H1 (cell line): ENCODE measurements at regions not wholly inside any gene's neighbourhood (a gene's known extent, or its start where the extent isn't known, plus 50 kb on each side); places are given as distances from the start of the nearest gene placed in this dataset.

ENCODE experiments used
- CTCF ChIA-PET: fragments of 300-600 bp; sonication (Branson Sonifier 250); formaldehyde crosslinking; loops from one replicate; lab custom pipeline; 2021; ENCODE audit not compliant: partially characterized antibody; lab: Charles Lee
- POLR2A ChIA-PET: fragments of 300-600 bp; sonication (Branson Sonifier 250); formaldehyde crosslinking; loops from one replicate; lab custom pipeline; 2021; ENCODE audit warnings: inconsistent platforms; ENCODE audit not compliant: partially characterized antibody; lab: Charles Lee
- DNase-seq, 2 experiments: peaks; one replicate each; pipeline versions ENCODE4 v3.0.0 to v3.0.0-alpha.2; 2010 to 2022; ENCODE audit warnings: low spot score in 2 of 2, low read depth in 1 of 2, mixed read lengths in 1 of 2
- FAIRE-seq: peaks from 2 replicates; lab custom pipeline; 2011; peaks lifted over from hg19 to GRCh38; lab: Jason Lieb, UNC
- H2AFZ ChIP-seq: 2 replicates; pipeline ENCODE4 v1.8.1; 2012; ENCODE audit warnings: low read length, inconsistent platforms
- H2AK5ac ChIP-seq: 2 replicates; pipeline ENCODE4 v1.6.1; 2013; ENCODE audit warnings: low read depth, low read length
- H2BK120ac ChIP-seq: replicated peaks from 2 replicates; pipeline ENCODE3; 2013; ENCODE audit warnings: low read depth, low read length, inconsistent platforms
- H2BK12ac ChIP-seq: 2 replicates; pipeline ENCODE4 v1.6.1; 2013; ENCODE audit warnings: low read depth, low read length
- H2BK15ac ChIP-seq: 2 replicates; pipeline ENCODE4 v1.6.1; 2013; ENCODE audit warnings: low read length
- H2BK20ac ChIP-seq: 2 replicates; pipeline ENCODE4 v1.6.1; 2013; ENCODE audit warnings: low read length
- H2BK5ac ChIP-seq: 2 replicates; pipeline ENCODE4 v1.6.1; 2013; ENCODE audit warnings: low read depth, low read length
- H3K14ac ChIP-seq: 2 replicates; pipeline ENCODE4 v1.6.1; 2013; ENCODE audit warnings: inconsistent platforms; ENCODE audit not compliant: insufficient read length
- H3K18ac ChIP-seq: 2 replicates; pipeline ENCODE4 v1.6.1; 2013; ENCODE audit warnings: low read length; ENCODE audit errors: extremely low read depth
- H3K23ac ChIP-seq: 2 replicates; pipeline ENCODE4 v1.6.1; 2013; ENCODE audit warnings: inconsistent platforms; ENCODE audit not compliant: insufficient read length
- H3K23me2 ChIP-seq: 2 replicates; pipeline ENCODE4 v1.6.1; 2013; ENCODE audit warnings: low read depth, low read length
- H3K27ac ChIP-seq: 2 replicates; pipeline ENCODE4 v1.6.1; 2011; ENCODE audit warnings: low read depth, low read length, inconsistent platforms
- H3K27me3 ChIP-seq, 4 experiments: replicated peaks in 1 of 4; 1 replicate in 1 of 4; 2 replicates in 3 of 4; pipeline versions ENCODE4 v1.6.1 to v1.8.1; 2011 to 2013; ENCODE audit warnings: low read length in 3 of 4, mild to moderate bottlenecking in 3 of 4, inconsistent platforms in 2 of 4, mixed read lengths in 2 of 4, moderate library complexity in 1 of 4; ENCODE audit not compliant: control insufficient read depth in 3 of 4, insufficient read depth in 3 of 4; ENCODE audit errors: extremely low read depth in 1 of 4
- H3K36me3 ChIP-seq, 4 experiments: 2 replicates each; pipeline versions ENCODE4 v1.6.1 to v1.8.1; 2011 to 2013; ENCODE audit warnings: mild to moderate bottlenecking in 4 of 4, low read length in 3 of 4, moderate library complexity in 2 of 4, control low read depth in 1 of 4, inconsistent platforms in 1 of 4; ENCODE audit not compliant: insufficient read depth in 4 of 4, control insufficient read depth in 2 of 4
- H3K4ac ChIP-seq: replicated peaks from 2 replicates; pipeline ENCODE3; 2013; ENCODE audit warnings: low read length, low read depth, mixed read lengths, inconsistent platforms; ENCODE audit not compliant: insufficient read length
- H3K4me1 ChIP-seq, 4 experiments: replicated peaks in 1 of 4; 1 replicate in 1 of 4; 2 replicates in 3 of 4; pipeline versions ENCODE4 v1.6.1 to v1.8.1; 2011 to 2013; ENCODE audit warnings: low read length in 3 of 4, inconsistent platforms in 2 of 4, mixed read lengths in 1 of 4; ENCODE audit not compliant: insufficient read depth in 4 of 4, control insufficient read depth in 3 of 4
- H3K4me2 ChIP-seq, 2 experiments: 2 replicates each; pipeline versions ENCODE4 v1.6.1 to v1.8.1; 2011 to 2013; ENCODE audit warnings: low read depth in 2 of 2, low read length in 2 of 2, control low read depth in 1 of 2, inconsistent platforms in 1 of 2, mild to moderate bottlenecking in 1 of 2; ENCODE audit not compliant: insufficient read depth in 1 of 2
- H3K4me3 ChIP-seq, 4 experiments: fragments of 200-600, 300-600 bp in 1 of 4; sonication (generic), shearing (Covaris generic), sonication (Bioruptor Twin) in 1 of 4; 2 replicates each; pipeline versions ENCODE4 v1.5.1 to v1.8.1; 2011 to 2016; ENCODE audit warnings: low read length in 4 of 4, low read depth in 3 of 4, control low read depth in 2 of 4, inconsistent platforms in 2 of 4, mild to moderate bottlenecking in 2 of 4, mixed read lengths in 1 of 4, moderate library complexity in 1 of 4; ENCODE audit not compliant: insufficient read depth in 2 of 4; ENCODE audit errors: extremely low read depth in 1 of 4
- H3K56ac ChIP-seq: replicated peaks from 2 replicates; pipeline ENCODE3; 2013; ENCODE audit warnings: low read depth, mild to moderate bottlenecking, mixed read lengths, low read length, inconsistent platforms; ENCODE audit not compliant: insufficient read length
- H3K79me1 ChIP-seq: 2 replicates; pipeline ENCODE4 v1.6.1; 2013; ENCODE audit warnings: low read depth, low read length, control low read depth
- H3K79me2 ChIP-seq, 2 experiments: 2 replicates each; pipeline versions ENCODE4 v1.6.1 to v1.8.1; 2012 to 2013; ENCODE audit warnings: low read length in 2 of 2, mild to moderate bottlenecking in 2 of 2, inconsistent platforms in 1 of 2; ENCODE audit not compliant: insufficient read depth in 2 of 2, control insufficient read depth in 1 of 2
- H3K9ac ChIP-seq, 4 experiments: replicated peaks in 1 of 4; 1 replicate in 1 of 4; 2 replicates in 3 of 4; pipeline versions ENCODE4 v1.6.1 to v1.8.1; 2011 to 2013; ENCODE audit warnings: low read depth in 3 of 4, low read length in 3 of 4, control low read depth in 2 of 4, mild to moderate bottlenecking in 2 of 4, moderate library complexity in 2 of 4, inconsistent platforms in 1 of 4; ENCODE audit errors: extremely low read depth in 1 of 4
- H3K9me3 ChIP-seq, 2 experiments: 2 replicates each; pipeline versions ENCODE4 v1.6.1 to v1.8.1; 2012 to 2013; ENCODE audit warnings: mild to moderate bottlenecking in 2 of 2, moderate library complexity in 2 of 2, control low read depth in 1 of 2, inconsistent platforms in 1 of 2, low read depth in 1 of 2, low read length in 1 of 2, mixed read lengths in 1 of 2; ENCODE audit not compliant: insufficient read depth in 2 of 2
- H4K20me1 ChIP-seq, 2 experiments: replicated peaks in 1 of 2; 2 replicates each; pipeline versions ENCODE3 to v1.8.1; 2011 to 2013; ENCODE audit warnings: inconsistent platforms in 2 of 2, low read length in 2 of 2, mild to moderate bottlenecking in 1 of 2; ENCODE audit not compliant: insufficient read depth in 2 of 2, control insufficient read depth in 1 of 2
- H4K5ac ChIP-seq: 2 replicates; pipeline ENCODE4 v1.6.1; 2013; ENCODE audit warnings: low read length, low read depth, mixed read lengths, inconsistent platforms; ENCODE audit not compliant: insufficient read length
- H4K8ac ChIP-seq: 2 replicates; pipeline ENCODE4 v1.8.0; 2013; ENCODE audit warnings: mild to moderate bottlenecking, moderate library complexity, low read length, inconsistent platforms; ENCODE audit not compliant: insufficient read depth; ENCODE audit errors: extremely low read depth
- H4K91ac ChIP-seq: replicated peaks from 2 replicates; pipeline ENCODE3; 2013; ENCODE audit warnings: low read length, mixed read lengths, inconsistent platforms; ENCODE audit not compliant: insufficient read length
- BCL11A ChIP-seq, 2 experiments: IDR thresholded peaks; one replicate each; pipeline ENCODE4 v1.6.1; 2011; ENCODE audit warnings: low read depth in 2 of 2, low read length in 2 of 2, mild to moderate bottlenecking in 2 of 2
- CEBPB ChIP-seq: IDR thresholded peaks from 2 replicates; pipeline ENCODE4 v1.6.1; 2012; ENCODE audit warnings: low read depth, low read length
- EP300 ChIP-seq, 2 experiments: IDR thresholded peaks; 1 replicate in 1 of 2; 2 replicates in 1 of 2; pipeline ENCODE4 v1.6.1; 2011 to 2012; ENCODE audit warnings: low read depth in 2 of 2, low read length in 2 of 2, mild to moderate bottlenecking in 2 of 2, borderline replicate concordance in 1 of 2, inconsistent platforms in 1 of 2, moderate library complexity in 1 of 2
- EZH2 ChIP-seq: fragments of 200-600 bp; sonication (generic); IDR thresholded peaks from 2 replicates; pipeline ENCODE4 v1.7.1; 2012; ENCODE audit warnings: low read depth, mild to moderate bottlenecking, moderate library complexity, low read length, inconsistent platforms; ENCODE audit not compliant: severe bottlenecking
- GABPA ChIP-seq: IDR thresholded peaks from 2 replicates; pipeline ENCODE4 v1.6.1; 2011; ENCODE audit warnings: mild to moderate bottlenecking, low read length, moderate library complexity, borderline replicate concordance; ENCODE audit not compliant: insufficient read depth
- JUND ChIP-seq: IDR thresholded peaks from 2 replicates; pipeline ENCODE4 v1.6.1; 2011; ENCODE audit warnings: mild to moderate bottlenecking, improper control_type of control experiment, low read length
- KDM4A ChIP-seq: IDR thresholded peaks from one replicate; pipeline ENCODE4 v1.7.1; 2012; ENCODE audit warnings: low read depth, mild to moderate bottlenecking, moderate library complexity, low read length, inconsistent platforms; ENCODE audit not compliant: severe bottlenecking
- MAFK ChIP-seq: IDR thresholded peaks from 2 replicates; pipeline ENCODE4 v1.6.1; 2012; ENCODE audit warnings: low read depth, mild to moderate bottlenecking, improper control_type of control experiment, low read length
- MAX ChIP-seq: IDR thresholded peaks from 2 replicates; pipeline ENCODE4 v1.6.1; 2012; ENCODE audit warnings: inconsistent platforms
- POU5F1 ChIP-seq: IDR thresholded peaks from 2 replicates; pipeline ENCODE4 v1.6.1; 2011; ENCODE audit warnings: low read depth, mild to moderate bottlenecking, low read length, moderate library complexity
- SIRT6 ChIP-seq: IDR thresholded peaks from one replicate; pipeline ENCODE4 v1.7.1; 2012; ENCODE audit warnings: low read length, inconsistent platforms
- SIX5 ChIP-seq: IDR thresholded peaks from 2 replicates; pipeline ENCODE4 v1.6.1; 2011; ENCODE audit warnings: mild to moderate bottlenecking, low read depth, low read length
- SP2 ChIP-seq: IDR thresholded peaks from 2 replicates; pipeline ENCODE4 v1.6.1; 2012; ENCODE audit warnings: mild to moderate bottlenecking, low read length, inconsistent platforms
- SP4 ChIP-seq: IDR thresholded peaks from 2 replicates; pipeline ENCODE4 v1.6.1; 2012; ENCODE audit warnings: low read length, inconsistent platforms
- SRF ChIP-seq: IDR thresholded peaks from 2 replicates; pipeline ENCODE4 v1.6.1; 2011; ENCODE audit warnings: mild to moderate bottlenecking, low read depth, low read length, moderate library complexity
- TCF12 ChIP-seq: IDR thresholded peaks from 2 replicates; pipeline ENCODE4 v1.6.1; 2011; ENCODE audit warnings: low read depth, mild to moderate bottlenecking, low read length
- TEAD4 ChIP-seq: IDR thresholded peaks from 2 replicates; pipeline ENCODE4 v1.6.1; 2012; ENCODE audit warnings: low read depth, low read length, inconsistent platforms, mixed read lengths
- WGBS, 2 experiments: shearing (Covaris generic) in 1 of 2; methylation state at CpG; one replicate each; pipeline versions ENCODE4 v1.1.6 to v1.1.7; 2013 to 2015; ENCODE audit warnings: low lambda C conversion rate in 2 of 2, mixed read lengths in 2 of 2, inconsistent platforms in 1 of 2, low coverage in 1 of 2, missing lambda C conversion rate in 1 of 2; ENCODE audit not compliant: insufficient replicate concordance in 2 of 2, insufficient coverage in 1 of 2, insufficient read length in 1 of 2; ENCODE audit errors: extremely low coverage in 1 of 2, missing lambda C conversion rate in 1 of 2; 5-methylcytosine and 5-hydroxymethylcytosine counted together

- WGBS, 2 experiments = 96% methylated on average over 4 of the region's 4 CpGs; no CpG with 5 or more reads in 1 of the 2 experiments
- no peak overlapping the region for H3K56ac ChIP-seq
These were observed 238.9 kb downstream of the ACTR3B start for GRCh38 chr7:152998420-152998819.

More at GRCh38 chr7:152998420-152998819, 238.9 kb downstream of the ACTR3B start:
- ChIA-PET CTCF (no interaction called here), POLR2A (no interaction called here)
- Histone ChIP-seq H2BK20ac (no peak overlapping the region), H3K4me1 (peaks cover 0 to 5% (median 1%) of the 10 kb centered on the region in 4 experiments; a peak in 2 of 7 replicates), H2BK15ac (no peak overlapping the region), H2BK5ac (no peak overlapping the region), H3K36me3 (no peaks in the 10 kb centered on the region; a peak in 1 of 8 replicates), H2BK120ac (no peak overlapping the region), H3K79me2 (no peaks in the 10 kb centered on the region), H3K9me3 (peaks cover 12 to 14% of the 10 kb centered on the region in 2 experiments), H3K4me3 (no peak overlapping the region), H3K18ac (no peak overlapping the region), H3K4me2 (no peak overlapping the region), H4K20me1 (no peaks in the 10 kb centered on the region), H3K79me1 (no peaks in the 10 kb centered on the region), H3K27me3 (no peaks in the 10 kb centered on the region), H3K9ac (no peak overlapping the region), H3K23ac (no peak overlapping the region), H3K27ac (no peak overlapping the region), H3K4ac (no peak overlapping the region), H4K91ac (no peak overlapping the region), H4K5ac (no peak overlapping the region), H3K23me2 (no peaks in the 10 kb centered on the region), H2AK5ac (no peak overlapping the region), H3K14ac (no peak overlapping the region), H4K8ac (no peak overlapping the region), H2AFZ (no peak overlapping the region), H2BK12ac (no peak overlapping the region)
- FAIRE-seq (no peak), DNase-seq (no peak)
- TF ChIP-seq CEBPB = no peak
- no peak for TF ChIP-seq MAFK
- TF ChIP-seq SIRT6 = no peak
- no peak for TF ChIP-seq KDM4A
- no peak for TF ChIP-seq EP300 (IDR thresholded peaks at IDR 0.05; ENCODE audit: borderline replicate concordance in 1 of 2, low read depth in 2 of 2, low read length in 2 of 2)
- TF ChIP-seq MAX = no peak
- TF ChIP-seq JUND = no peak
- TF ChIP-seq POU5F1 = no peak
- TF ChIP-seq SIX5 = no peak
- no peak for TF ChIP-seq GABPA
- no peak for TF ChIP-seq SP2
- TF ChIP-seq SP4 = no peak
- TF ChIP-seq SRF = no peak
- no peak for TF ChIP-seq BCL11A (IDR thresholded peaks at IDR 0.05; ENCODE audit: low read depth in 2 of 2, low read length in 2 of 2)
- no peak for TF ChIP-seq EZH2
- no peak for TF ChIP-seq TEAD4
- TF ChIP-seq TCF12 = no peak
